Gastroesophageal sphincter (tissue), 4 donors: ENCODE measurements at regions not wholly inside any gene's neighbourhood (a gene's known extent, or its start where the extent isn't known, plus 50 kb on each side); places are given as distances from the start of the nearest gene placed in this dataset.

Source experiments
- ATAC-seq: fragments of 150-250 bp; one replicate; pipeline ENCODE4 v1.9.1; 2016; ENCODE audit warnings: mild to moderate bottlenecking, moderate library complexity
- H3K27ac ChIP-seq, 4 donors: fragments of 200-600 bp; sonication (generic) in 3 of 4; 1 replicate in 3 of 4; 2 replicates in 1 of 4; pipeline ENCODE4 v1.5.1; 2016 to 2019
- H3K27me3 ChIP-seq: fragments of 200-600 bp; sonication (generic); one replicate; pipeline ENCODE4 v1.5.1; 2019
- H3K36me3 ChIP-seq, 2 donors: fragments of 200-600 bp; sonication (generic); one replicate each; pipeline ENCODE4 v1.5.1; 2019; ENCODE audit warnings: control low read depth in 1 of 2
- H3K4me1 ChIP-seq, 3 donors: fragments of 200-600 bp; sonication (generic); 1 replicate in 2 of 3; 2 replicates in 1 of 3; pipeline ENCODE4 v1.5.1; 2016 to 2019; ENCODE audit warnings: control low read depth in 2 of 3
- H3K4me3 ChIP-seq, 2 donors: fragments of 200-600 bp; sonication (generic); one replicate each; pipeline ENCODE4 v1.5.1; 2019; ENCODE audit warnings: mild to moderate bottlenecking in 1 of 2, moderate library complexity in 1 of 2
- H3K9me3 ChIP-seq, 3 donors: fragments of 200-600 bp; sonication (generic); one replicate each; pipeline ENCODE4 v1.5.1; 2017 to 2019; ENCODE audit warnings: control low read depth in 2 of 3
- CTCF ChIP-seq, 4 experiments: fragments of 200-600 bp in 2 of 4; fragments of 450-650 bp in 2 of 4; sonication (generic) in 1 of 4; IDR thresholded peaks; one replicate each; pipeline ENCODE4 v1.5.1; 2017 to 2019; ENCODE audit warnings: antibody characterized with exemption in 4 of 4, mild to moderate bottlenecking in 2 of 4, moderate library complexity in 2 of 4
- EP300 ChIP-seq: sonication (generic); formaldehyde crosslinking; IDR thresholded peaks from one replicate; pipeline ENCODE4 v1.6.1; 2017; ENCODE audit warnings: antibody characterized with exemption, mild to moderate bottlenecking
- POLR2A ChIP-seq, 2 donors: fragments of 450-650 bp; IDR thresholded peaks; one replicate each; pipeline ENCODE4 v1.6.1; 2017; ENCODE audit warnings: antibody characterized with exemption in 2 of 2, mild to moderate bottlenecking in 2 of 2, moderate library complexity in 1 of 2
- POLR2AphosphoS5 ChIP-seq: sonication (generic); formaldehyde crosslinking; IDR thresholded peaks from one replicate; pipeline ENCODE4 v1.6.1; 2017; ENCODE audit warnings: antibody characterized with exemption
- WGBS, 2 donors: methylation state at CpG; one replicate each; pipeline ENCODE4 v1.1.5; 2018; ENCODE audit warnings: low coverage in 1 of 2; 5-methylcytosine and 5-hydroxymethylcytosine counted together

DNA sequence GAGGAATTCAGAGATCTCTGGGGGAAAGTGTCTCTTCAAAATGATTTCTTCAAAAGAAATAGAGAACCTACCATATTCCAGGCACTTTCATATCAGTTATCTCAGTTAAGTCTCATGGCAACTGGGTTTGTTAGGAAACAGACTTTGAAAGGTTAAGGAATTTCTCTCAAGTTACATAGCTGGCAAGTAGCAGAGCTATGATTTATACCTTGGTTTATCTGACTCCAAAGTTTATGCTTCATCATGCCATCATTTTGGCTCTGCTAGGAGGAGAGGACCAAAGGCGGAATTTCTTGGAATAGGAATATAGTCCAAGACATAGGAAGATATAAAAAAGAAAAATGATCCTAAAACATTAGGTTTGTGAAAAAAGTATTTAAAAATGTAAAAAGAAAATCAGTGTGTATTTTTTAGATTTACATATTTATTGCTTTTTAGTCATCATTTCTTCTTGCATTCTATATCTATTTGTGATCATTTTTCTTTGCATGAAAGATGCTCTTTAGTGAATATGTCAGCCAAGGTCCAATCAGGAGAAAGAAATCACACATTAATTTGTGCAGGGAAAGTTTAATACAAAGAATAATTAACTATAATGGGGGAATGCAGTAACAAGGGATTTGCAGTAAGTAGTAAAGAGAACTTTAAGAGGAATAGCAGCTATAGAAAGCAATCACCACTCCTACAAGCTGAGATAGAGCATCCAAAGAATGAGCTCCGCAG, 199.1 kb upstream of the ZBED5 start:
- ATAC-seq, result no peak
- H3K4me3 ChIP-seq, result no peak overlapping the region
- no peaks in the 10 kb centered on the region for H3K27me3 ChIP-seq
- WGBS, 2 donors, result 69% methylated on average over 2 of the region's 2 CpGs
- H3K4me1 ChIP-seq, result no peaks in the 10 kb centered on the region
- peaks cover 0 to 20% (median 0%) of the 10 kb centered on the region in 3 donors for H3K9me3 ChIP-seq
- H3K27ac ChIP-seq, result no peak overlapping the region
- H3K36me3 ChIP-seq, result no peaks in the 10 kb centered on the region
- no peak for TF ChIP-seq EP300
- no peak for TF ChIP-seq CTCF (IDR thresholded peaks at IDR 0.05)
- TF ChIP-seq POLR2A (IDR thresholded peaks at IDR 0.05), result no peak
- no peak for TF ChIP-seq POLR2AphosphoS5

- H3K4me1 ChIP-seq, result no peaks in the 10 kb centered on the region
- 30 to 50% methylated on average over 1 of the region's 1 CpG for WGBS, 2 donors
- no peaks in the 10 kb centered on the region for H3K36me3 ChIP-seq
- H3K4me3 ChIP-seq, result no peak overlapping the region
- TF ChIP-seq POLR2A (IDR thresholded peaks at IDR 0.05), result no peak
- TF ChIP-seq EP300, result no peak
- no peak for TF ChIP-seq CTCF (IDR thresholded peaks at IDR 0.05)
- TF ChIP-seq POLR2AphosphoS5, result no peak
- peaks cover 0 to 20% (median 0%) of the 10 kb centered on the region in 3 donors for H3K9me3 ChIP-seq
- H3K27ac ChIP-seq, result no peak overlapping the region
- no peaks in the 10 kb centered on the region for H3K27me3 ChIP-seq
- no peak for ATAC-seq
Observed at GRCh38 chr11:11056316-11056715, 198.5 kb upstream of the ZBED5 start.

DNA sequence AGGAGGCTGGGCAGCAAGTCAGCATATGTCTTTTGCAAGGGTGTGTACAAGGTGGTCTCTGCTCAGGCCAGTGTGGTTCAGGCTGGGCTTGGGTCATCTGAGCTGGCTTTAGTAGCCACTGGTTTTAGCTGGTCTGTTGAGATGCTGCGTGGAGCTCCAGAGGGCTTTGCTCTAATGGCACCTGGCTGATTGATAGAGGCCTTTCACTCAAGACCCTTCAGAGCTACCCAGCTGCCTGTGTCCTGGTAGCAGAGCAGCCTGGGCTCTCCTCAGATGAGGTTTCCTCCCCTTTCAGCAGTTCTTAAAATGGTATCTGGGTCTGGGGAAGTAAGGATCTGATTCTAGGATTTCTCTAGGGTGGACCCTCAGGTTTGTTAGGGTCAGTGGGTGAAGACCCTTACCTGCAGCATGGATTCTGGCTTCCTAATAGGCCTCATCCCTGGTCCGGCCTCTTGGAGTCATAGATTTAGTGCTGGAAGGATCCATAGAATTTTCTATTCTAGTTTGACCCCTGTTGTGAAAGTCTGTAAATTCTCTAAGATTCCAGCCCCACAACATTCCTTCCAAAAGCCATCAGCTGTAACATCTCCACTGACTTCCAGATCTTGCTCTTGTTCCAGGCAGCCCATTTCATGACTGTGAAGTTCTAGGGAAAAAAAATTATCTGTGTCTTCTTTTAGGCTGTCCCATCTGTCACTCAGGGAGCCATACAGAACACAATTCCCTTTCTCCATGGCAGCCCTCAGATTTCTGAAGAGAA, 190.2 kb upstream of the ZBED5 start:
- Histone ChIP-seq H3K4me3 (no peak overlapping the region), H3K9me3 (no peaks in the 10 kb centered on the region), H3K36me3 (no peaks in the 10 kb centered on the region), H3K27ac (no peak overlapping the region), H3K4me1 (peaks cover 0 to 19% (median 0%) of the 10 kb centered on the region in 3 donors), H3K27me3 (no peaks in the 10 kb centered on the region)
- TF ChIP-seq POLR2A (IDR thresholded peaks at IDR 0.05), result no peak
- TF ChIP-seq CTCF (IDR thresholded peaks at IDR 0.05), result no peak
- TF ChIP-seq EP300, result no peak
- TF ChIP-seq POLR2AphosphoS5, result no peak
- 75 to 80% methylated on average over 1 of the region's 2 CpGs for WGBS, 2 donors
- no peak for ATAC-seq

DNA sequence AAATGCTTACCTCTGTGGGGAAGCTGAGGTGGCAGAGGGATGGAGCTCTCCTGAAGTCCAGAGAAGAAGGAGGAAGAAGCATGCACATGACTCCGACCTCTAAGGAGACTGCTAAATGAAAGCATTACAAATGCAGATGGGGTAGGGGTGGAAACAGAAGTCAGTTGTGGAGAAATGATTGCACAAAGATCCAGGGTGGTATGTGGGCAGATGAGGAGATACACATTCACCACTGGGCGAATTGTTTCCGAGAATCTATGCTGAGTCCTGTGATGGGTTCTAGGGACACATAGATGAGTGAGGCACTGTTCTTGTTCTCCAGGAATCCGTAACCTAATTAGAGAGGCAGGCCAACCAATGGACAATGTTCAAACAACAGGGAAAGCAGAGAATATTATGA, 188.9 kb upstream of the ZBED5 start:
- no peak overlapping the region for H3K27ac ChIP-seq
- H3K36me3 ChIP-seq, result no peaks in the 10 kb centered on the region
- H3K27me3 ChIP-seq, result no peaks in the 10 kb centered on the region
- no peak for TF ChIP-seq CTCF (IDR thresholded peaks at IDR 0.05)
- TF ChIP-seq POLR2AphosphoS5, result no peak
- no peak for TF ChIP-seq POLR2A (IDR thresholded peaks at IDR 0.05)
- no peak for TF ChIP-seq EP300
- peaks cover 0 to 20% (median 0%) of the 10 kb centered on the region in 3 donors for H3K4me1 ChIP-seq
- WGBS, 2 donors, result 93 to 96% methylated on average over 3 to 4 of the region's 4 CpGs
- ATAC-seq, result no peak
- H3K4me3 ChIP-seq, result no peak overlapping the region
- no peaks in the 10 kb centered on the region for H3K9me3 ChIP-seq
